ENCODE measurements at regions not wholly inside any gene's neighbourhood (a gene's known extent, or its start where the extent isn't known, plus 50 kb on each side); places are given as distances from the start of the nearest gene placed in this dataset.

DNA sequence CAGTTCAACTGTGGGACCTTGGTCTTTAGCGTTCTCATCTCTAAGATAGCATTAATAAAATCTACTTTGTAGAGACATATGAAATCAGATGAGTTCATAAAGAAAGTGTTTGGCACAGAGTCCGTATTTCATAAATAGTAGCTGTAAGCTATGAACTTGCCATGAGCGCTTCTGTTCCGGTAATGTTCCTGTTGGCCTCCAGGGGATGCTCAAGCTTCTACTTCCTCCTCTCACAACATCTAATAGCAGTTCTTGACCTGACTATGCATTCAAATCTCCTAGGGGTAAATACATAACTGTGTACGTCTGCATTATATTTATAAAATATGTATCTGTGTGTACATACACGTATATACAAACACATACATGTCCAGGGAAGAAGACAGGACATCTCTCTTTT, 288.2 kb upstream of the TMPO start:
- TF ChIP-seq ZNF274 (IDR thresholded peaks at IDR 0.05; ENCODE audit: low read depth, low read length), result no peak
- no peak for TF ChIP-seq YY1 (IDR thresholded peaks at IDR 0.05; ENCODE audit: insufficient read depth, insufficient read length)

All from NT2/D1 (cell line).